ENCODE measurements at regions not wholly inside any gene's neighbourhood (a gene's known extent, or its start where the extent isn't known, plus 50 kb on each side); places are given as distances from the start of the nearest gene placed in this dataset.

DNA sequence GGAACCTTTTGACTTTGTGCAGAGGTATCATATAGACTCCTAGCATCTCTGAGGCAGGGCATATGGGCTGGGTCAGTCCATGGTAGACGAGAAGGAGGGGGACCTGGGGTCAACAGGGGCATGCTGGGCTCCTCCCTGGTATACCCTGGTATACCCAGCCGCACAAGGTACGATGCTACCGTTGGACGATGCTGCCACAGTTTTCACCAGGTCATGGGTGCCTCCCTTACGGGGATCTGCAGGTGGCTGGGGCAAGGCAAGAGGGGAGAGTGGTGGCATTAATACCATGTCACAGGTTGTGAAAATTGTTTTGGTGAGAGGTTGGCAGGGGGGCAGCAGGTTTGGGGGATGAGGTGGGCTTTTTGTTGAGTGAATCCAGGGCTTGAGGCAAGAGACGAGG, 149.8 kb downstream of the TSN start:
- peaks cover 98% of the 10 kb centered on the region for H3K27me3 ChIP-seq (ENCODE audit: insufficient read depth, low read depth)
- no TSS peak for BruUV-seq (replicated peaks)
- no peak for DNase-seq
- no peaks in the 10 kb centered on the region for H3F3A ChIP-seq (ENCODE audit: insufficient read depth, low read depth)
- no peaks in the 10 kb centered on the region for H3K79me2 ChIP-seq (ENCODE audit: low read depth)
- H3K4me3 ChIP-seq: no peak overlapping the region
- no peaks in the 10 kb centered on the region for H3K9me2 ChIP-seq (ENCODE audit: insufficient read depth)
- intact Hi-C loops (cut with micrococcal nuclease; ENCODE audit: unreplicated experiment): no loop called here
- no peaks in the 10 kb centered on the region for H3K9me3 ChIP-seq (ENCODE audit: insufficient read depth, low read depth)
- H3K4me2 ChIP-seq: no peak overlapping the region
- H2AFZ ChIP-seq: no peak overlapping the region
- H4K20me1 ChIP-seq (ENCODE audit: insufficient read depth): no peaks in the 10 kb centered on the region
- no peak overlapping the region for H3K27ac ChIP-seq
- H3K36me3 ChIP-seq (ENCODE audit: low read depth): no peaks in the 10 kb centered on the region
- POLR2A ChIA-PET (ENCODE audit: unreplicated experiment): no interaction called here
- no peak for TF ChIP-seq CTCF (conservative IDR thresholded peaks at IDR 0.05)
- TF ChIP-seq EZH2 (IDR thresholded peaks at IDR 0.05; ENCODE audit: low read depth): no peak
- H3K4me1 ChIP-seq (replicated peaks; ENCODE audit: insufficient read depth): no peaks in the 10 kb centered on the region
- CTCF ChIA-PET: no interaction called here

- no peak overlapping the region for H3K27ac ChIP-seq
- CTCF ChIA-PET: no interaction called here
- H3K4me1 ChIP-seq (replicated peaks; ENCODE audit: insufficient read depth): no peaks in the 10 kb centered on the region
- H3K4me2 ChIP-seq: no peak overlapping the region
- H3K36me3 ChIP-seq (ENCODE audit: low read depth): no peaks in the 10 kb centered on the region
- POLR2A ChIA-PET (ENCODE audit: unreplicated experiment): no interaction called here
- H3K4me3 ChIP-seq: no peak overlapping the region
- BruUV-seq (replicated peaks): no TSS peak
- no peaks in the 10 kb centered on the region for H3F3A ChIP-seq (ENCODE audit: insufficient read depth, low read depth)
- H3K27me3 ChIP-seq (ENCODE audit: insufficient read depth, low read depth): peaks cover 98% of the 10 kb centered on the region
- no peaks in the 10 kb centered on the region for H4K20me1 ChIP-seq (ENCODE audit: insufficient read depth)
- TF ChIP-seq CTCF (conservative IDR thresholded peaks at IDR 0.05): no peak
- TF ChIP-seq EZH2 (IDR thresholded peaks at IDR 0.05; ENCODE audit: low read depth): no peak
- H3K9me3 ChIP-seq (ENCODE audit: insufficient read depth, low read depth): no peaks in the 10 kb centered on the region
- H3K79me2 ChIP-seq (ENCODE audit: low read depth): no peaks in the 10 kb centered on the region
- no peaks in the 10 kb centered on the region for H3K9me2 ChIP-seq (ENCODE audit: insufficient read depth)
- DNase-seq: no peak
- H2AFZ ChIP-seq: no peak overlapping the region
- intact Hi-C loops (cut with micrococcal nuclease; ENCODE audit: unreplicated experiment): no loop called here
Measured at GRCh38 chr2:121906170-121906569, 150.7 kb downstream of the TSN start.

DNA sequence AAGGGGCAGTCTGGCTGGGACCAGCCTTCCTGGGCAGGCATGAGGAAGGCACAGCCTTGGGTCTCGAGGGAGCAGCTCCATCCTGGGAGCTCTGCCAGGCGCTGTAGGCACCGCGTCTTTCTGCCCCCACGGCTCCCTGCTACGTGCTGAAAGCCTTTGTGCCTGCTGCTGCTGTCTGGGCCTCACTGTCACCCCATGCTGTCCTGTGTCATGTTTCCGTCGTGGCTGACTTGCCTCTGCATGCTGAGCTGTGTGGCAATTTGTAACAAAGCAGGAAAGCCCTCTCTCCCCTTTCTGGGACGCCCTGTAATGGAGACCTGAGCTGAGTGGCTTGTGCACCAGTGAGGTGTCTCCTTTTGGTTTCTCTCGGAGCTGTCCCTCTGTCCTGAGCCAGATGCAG, 152.5 kb downstream of the TSN start:
- H3K9me2 ChIP-seq (ENCODE audit: insufficient read depth): no peaks in the 10 kb centered on the region
- ChIA-PET POLR2A (ENCODE audit: unreplicated experiment) (no interaction called here), CTCF (no interaction called here)
- DNase-seq: no peak
- intact Hi-C loops (cut with micrococcal nuclease; ENCODE audit: unreplicated experiment): no loop called here
- TF ChIP-seq EZH2 (IDR thresholded peaks at IDR 0.05; ENCODE audit: low read depth) (no peak), CTCF (conservative IDR thresholded peaks at IDR 0.05) (no peak)
- H3F3A ChIP-seq (ENCODE audit: insufficient read depth, low read depth): no peaks in the 10 kb centered on the region
- no peaks in the 10 kb centered on the region for H3K36me3 ChIP-seq (ENCODE audit: low read depth)
- no peaks in the 10 kb centered on the region for H3K9me3 ChIP-seq (ENCODE audit: insufficient read depth, low read depth)
- no peak overlapping the region for H3K27ac ChIP-seq
- BruUV-seq (replicated peaks): no TSS peak
- no peak overlapping the region for H3K4me2 ChIP-seq
- H3K27me3 ChIP-seq (ENCODE audit: insufficient read depth, low read depth): peaks cover 98% of the 10 kb centered on the region
- H3K4me1 ChIP-seq (replicated peaks; ENCODE audit: insufficient read depth): no peaks in the 10 kb centered on the region
- H3K79me2 ChIP-seq (ENCODE audit: low read depth): no peaks in the 10 kb centered on the region
- H4K20me1 ChIP-seq (ENCODE audit: insufficient read depth): no peaks in the 10 kb centered on the region
- H3K4me3 ChIP-seq: no peak overlapping the region
- H2AFZ ChIP-seq: no peak overlapping the region

All from PC-9 (cell line).